ENCODE measurements at regions not wholly inside any gene's neighbourhood (a gene's known extent, or its start where the extent isn't known, plus 50 kb on each side); places are given as distances from the start of the nearest gene placed in this dataset.
A peak's percentile ranks its signal among the peaks of the same experiment; 100 is the strongest.
"Not testable (repeated sequence)": the region's sequence is repeated elsewhere in the genome, so short reads cannot be mapped to it uniquely, and the experiment has no call there.

DNA sequence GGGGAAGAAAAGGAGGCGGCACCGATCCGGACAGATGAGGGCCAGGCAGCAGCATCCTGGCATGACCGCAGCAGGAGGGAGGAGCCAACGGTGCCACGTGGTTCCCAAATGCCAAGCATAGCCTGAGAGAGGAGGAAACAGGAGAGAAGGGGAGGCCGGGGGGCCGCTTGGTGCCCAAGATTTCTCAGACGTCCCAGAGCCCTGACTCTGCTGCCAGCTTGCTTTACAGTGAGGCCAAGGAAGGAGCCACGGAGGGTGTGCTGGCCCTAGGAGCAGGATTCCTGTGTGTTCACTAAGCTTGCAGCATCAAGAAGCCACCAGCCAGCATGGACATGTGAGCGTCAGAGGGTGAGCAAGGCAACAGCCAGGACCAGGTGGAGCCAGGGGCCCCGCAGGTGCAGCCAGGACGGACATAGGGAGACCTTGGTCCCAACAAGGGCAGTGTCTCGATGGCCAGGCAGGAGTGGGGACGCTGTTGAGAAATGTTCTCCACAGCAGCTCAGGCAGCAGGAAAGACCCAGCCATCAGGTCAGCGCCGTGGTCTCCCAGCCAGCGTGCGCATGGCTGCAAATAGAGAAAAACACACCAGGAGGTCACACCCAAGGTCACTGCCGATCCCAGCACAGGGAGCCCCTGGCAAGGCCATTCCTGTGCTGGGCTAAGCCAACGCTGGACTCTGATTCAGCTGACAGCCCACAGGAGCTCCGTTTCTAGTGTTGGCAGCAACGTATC, 143.7 kb downstream of the DLL1 start:
- WGBS (ENCODE audit: extremely low coverage, insufficient coverage, insufficient read length) = no CpG with 5 or more reads among the region's 23 CpGs
- H2BK5ac ChIP-seq (ENCODE audit: low read depth, low read length, poor library complexity) = no peak overlapping the region

DNA sequence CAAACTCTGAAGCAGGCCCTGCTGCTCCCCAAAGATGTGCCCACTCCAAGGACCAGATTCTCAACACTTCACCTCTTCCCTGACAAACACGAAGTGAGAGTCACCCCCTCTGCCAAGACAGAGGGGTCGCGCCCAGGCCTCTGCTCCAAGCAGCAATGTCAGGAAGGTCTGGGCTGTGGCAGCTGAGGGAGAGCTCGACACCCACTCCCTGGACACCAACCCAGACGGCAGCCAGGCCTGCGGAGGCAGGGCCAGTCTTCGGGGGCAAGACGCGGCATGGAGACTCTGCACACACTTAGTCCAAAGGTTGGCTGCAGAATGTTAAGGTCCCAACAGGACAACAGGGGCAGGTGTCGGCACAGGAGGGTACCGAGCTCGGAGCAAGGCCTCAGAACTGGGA, 144.2 kb downstream of the DLL1 start:
- no peak overlapping the region for H3K23ac ChIP-seq (ENCODE audit: low read length)
- no peak for DNase-seq
- H3K18ac ChIP-seq (ENCODE audit: low read length) = no peak overlapping the region
- no peak overlapping the region for H2BK12ac ChIP-seq (ENCODE audit: low read length)
- H2BK120ac ChIP-seq (ENCODE audit: insufficient read depth, low read length, poor library complexity) = no peak overlapping the region
- WGBS (ENCODE audit: extremely low coverage, insufficient coverage, insufficient read length) = no CpG with 5 or more reads among the region's 12 CpGs
- H3K9me3 ChIP-seq (ENCODE audit: insufficient read depth, low read depth, low read length) = peaks cover 5% of the 10 kb centered on the region
- no peak overlapping the region for H2AK5ac ChIP-seq (ENCODE audit: low read length)
- no peak overlapping the region for H3K4ac ChIP-seq (ENCODE audit: low read depth, low read length)
- no peaks in the 10 kb centered on the region for H3K27me3 ChIP-seq (ENCODE audit: insufficient read depth, low read length)
- no peaks in the 10 kb centered on the region for H3K36me3 ChIP-seq (ENCODE audit: control insufficient read depth in 1 of 2, insufficient read depth in 2 of 2, low read length in 2 of 2)
- H3K4me2 ChIP-seq (ENCODE audit: low read length) = no peak overlapping the region
- peaks cover 4 to 7% of the 10 kb centered on the region in 2 experiments for H3K4me1 ChIP-seq (ENCODE audit: control insufficient read depth in 1 of 2, insufficient read depth in 2 of 2, low read length in 2 of 2)
- no peak overlapping the region for H4K12ac ChIP-seq (ENCODE audit: low read depth, low read length)
- H3K27ac ChIP-seq (ENCODE audit: low read depth, low read length) = no peak overlapping the region
- H3K9ac ChIP-seq (ENCODE audit: low read length) = no peak overlapping the region
- H3K79me2 ChIP-seq (ENCODE audit: control insufficient read depth, insufficient read depth, low read length, poor library complexity) = no peaks in the 10 kb centered on the region
- no peak overlapping the region for H3K14ac ChIP-seq (ENCODE audit: low read length)
- H3K4me3 ChIP-seq (ENCODE audit: low read depth, low read length) = no peak overlapping the region
- H2AFZ ChIP-seq (ENCODE audit: insufficient read depth, low read length, poor library complexity) = no peak overlapping the region
- H3K79me1 ChIP-seq (ENCODE audit: low read length) = no peaks in the 10 kb centered on the region
- H4K8ac ChIP-seq (ENCODE audit: low read depth, low read length) = no peak overlapping the region
- no peak overlapping the region for H2BK5ac ChIP-seq (ENCODE audit: low read depth, low read length, poor library complexity)
- H4K91ac ChIP-seq (ENCODE audit: low read depth, low read length) = no peak overlapping the region

More for the DNA sequence above, 143.7 kb downstream of the DLL1 start:
- H3K18ac ChIP-seq (ENCODE audit: low read length) = no peak overlapping the region
- H3K4me2 ChIP-seq (ENCODE audit: low read length) = no peak overlapping the region
- no peak overlapping the region for H3K23ac ChIP-seq (ENCODE audit: low read length)
- H3K4me1 ChIP-seq (ENCODE audit: control insufficient read depth in 1 of 2, insufficient read depth in 2 of 2, low read length in 2 of 2) = peaks cover 7 to 11% of the 10 kb centered on the region in 2 experiments
- no peak overlapping the region for H4K91ac ChIP-seq (ENCODE audit: low read depth, low read length)
- H3K9me3 ChIP-seq (ENCODE audit: insufficient read depth, low read depth, low read length) = peaks cover 3% of the 10 kb centered on the region
- no peak overlapping the region for H3K4me3 ChIP-seq (ENCODE audit: low read depth, low read length)
- no peak overlapping the region for H2BK12ac ChIP-seq (ENCODE audit: low read length)
- H4K8ac ChIP-seq (ENCODE audit: low read depth, low read length) = no peak overlapping the region
- no peaks in the 10 kb centered on the region for H3K27me3 ChIP-seq (ENCODE audit: insufficient read depth, low read length)
- no peaks in the 10 kb centered on the region for H3K36me3 ChIP-seq (ENCODE audit: control insufficient read depth in 1 of 2, insufficient read depth in 2 of 2, low read length in 2 of 2)
- no peak overlapping the region for H4K12ac ChIP-seq (ENCODE audit: low read depth, low read length)
- no peak overlapping the region for H3K14ac ChIP-seq (ENCODE audit: low read length)
- DNase-seq = no peak
- H3K79me1 ChIP-seq (ENCODE audit: low read length) = peaks cover 2% of the 10 kb centered on the region
- H2AK5ac ChIP-seq (ENCODE audit: low read length) = no peak overlapping the region
- H3K9ac ChIP-seq (ENCODE audit: low read length) = no peak overlapping the region
- no peaks in the 10 kb centered on the region for H3K79me2 ChIP-seq (ENCODE audit: control insufficient read depth, insufficient read depth, low read length, poor library complexity)
- H3K27ac ChIP-seq (ENCODE audit: low read depth, low read length) = no peak overlapping the region
- H2BK120ac ChIP-seq (ENCODE audit: insufficient read depth, low read length, poor library complexity) = no peak overlapping the region
- H3K4ac ChIP-seq (ENCODE audit: low read depth, low read length) = no peak overlapping the region
- no peak overlapping the region for H2AFZ ChIP-seq (ENCODE audit: insufficient read depth, low read length, poor library complexity)

DNA sequence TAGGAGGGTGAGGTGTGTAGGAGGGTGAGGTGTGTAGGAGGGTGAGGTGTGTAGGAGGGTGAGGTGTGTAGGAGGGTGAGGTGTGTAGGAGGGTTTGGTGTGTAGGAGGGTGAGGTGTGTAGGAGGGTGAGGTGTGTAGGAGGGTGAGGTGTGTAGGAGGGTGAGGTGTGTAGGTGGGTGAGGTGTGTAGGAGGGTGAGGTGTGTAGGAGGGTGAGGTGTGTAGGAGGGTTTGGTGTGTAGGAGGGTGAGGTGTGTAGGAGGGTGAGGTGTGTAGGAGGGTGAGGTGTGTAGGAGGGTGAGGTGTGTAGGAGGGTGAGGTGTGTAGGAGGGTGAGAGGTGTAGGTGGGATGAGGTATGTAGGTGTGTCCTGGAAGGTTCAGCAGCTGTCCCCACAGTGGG, 144.7 kb downstream of the DLL1 start:
- not testable (repeated sequence) for H2BK120ac ChIP-seq (ENCODE audit: insufficient read depth, low read length, poor library complexity); H3K4ac ChIP-seq (ENCODE audit: low read depth, low read length); H3K79me1 ChIP-seq (ENCODE audit: low read length); H2AFZ ChIP-seq (ENCODE audit: insufficient read depth, low read length, poor library complexity); H3K4me2 ChIP-seq (ENCODE audit: low read length); H3K23ac ChIP-seq (ENCODE audit: low read length); H3K14ac ChIP-seq (ENCODE audit: low read length); H4K8ac ChIP-seq (ENCODE audit: low read depth, low read length); H4K12ac ChIP-seq (ENCODE audit: low read depth, low read length); H3K18ac ChIP-seq (ENCODE audit: low read length); H2BK5ac ChIP-seq (ENCODE audit: low read depth, low read length, poor library complexity); H3K9me3 ChIP-seq (ENCODE audit: insufficient read depth, low read depth, low read length); DNase-seq; H2AK5ac ChIP-seq (ENCODE audit: low read length); H2BK12ac ChIP-seq (ENCODE audit: low read length); H3K79me2 ChIP-seq (ENCODE audit: control insufficient read depth, insufficient read depth, low read length, poor library complexity); H3K27me3 ChIP-seq (ENCODE audit: insufficient read depth, low read length); H3K9ac ChIP-seq (ENCODE audit: low read length); H3K27ac ChIP-seq (ENCODE audit: low read depth, low read length); H3K36me3 ChIP-seq (ENCODE audit: control insufficient read depth in 1 of 2, insufficient read depth in 2 of 2, low read length in 2 of 2); H4K91ac ChIP-seq (ENCODE audit: low read depth, low read length); H3K4me1 ChIP-seq (ENCODE audit: control insufficient read depth in 1 of 2, insufficient read depth in 2 of 2, low read length in 2 of 2)
- peak overlapping the region; percentile 13 for H3K4me3 ChIP-seq (ENCODE audit: low read depth, low read length)

DNA sequence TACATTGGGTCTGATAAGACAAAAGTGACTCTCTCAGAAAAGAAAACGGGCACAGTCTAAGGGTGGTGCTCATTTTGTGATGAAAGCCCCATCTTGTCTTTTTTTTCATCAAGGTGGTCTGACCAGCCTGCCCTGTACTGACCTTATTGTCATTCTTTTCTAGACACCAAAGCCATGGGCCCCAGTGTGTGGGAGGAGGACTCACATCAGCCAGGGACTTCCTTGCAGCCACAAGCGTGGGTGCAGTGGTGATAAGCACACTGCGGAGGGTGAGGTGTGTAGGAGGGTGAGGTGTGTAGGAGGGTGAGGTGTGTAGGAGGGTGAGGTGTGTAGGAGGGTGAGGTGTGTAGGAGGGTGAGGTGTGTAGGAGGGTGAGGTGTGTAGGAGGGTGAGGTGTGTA, 145.2 kb downstream of the DLL1 start:
- not testable (repeated sequence) for H2BK120ac ChIP-seq (ENCODE audit: insufficient read depth, low read length, poor library complexity); H4K91ac ChIP-seq (ENCODE audit: low read depth, low read length); DNase-seq; H3K18ac ChIP-seq (ENCODE audit: low read length); H2AK5ac ChIP-seq (ENCODE audit: low read length); H3K4ac ChIP-seq (ENCODE audit: low read depth, low read length); H3K4me2 ChIP-seq (ENCODE audit: low read length); H3K27me3 ChIP-seq (ENCODE audit: insufficient read depth, low read length); H4K12ac ChIP-seq (ENCODE audit: low read depth, low read length); H3K79me2 ChIP-seq (ENCODE audit: control insufficient read depth, insufficient read depth, low read length, poor library complexity); H3K36me3 ChIP-seq (ENCODE audit: control insufficient read depth in 1 of 2, insufficient read depth in 2 of 2, low read length in 2 of 2); H3K4me3 ChIP-seq (ENCODE audit: low read depth, low read length); H3K9ac ChIP-seq (ENCODE audit: low read length); H3K23ac ChIP-seq (ENCODE audit: low read length); H4K8ac ChIP-seq (ENCODE audit: low read depth, low read length); H3K27ac ChIP-seq (ENCODE audit: low read depth, low read length); H3K79me1 ChIP-seq (ENCODE audit: low read length); H3K4me1 ChIP-seq (ENCODE audit: control insufficient read depth in 1 of 2, insufficient read depth in 2 of 2, low read length in 2 of 2); H2BK5ac ChIP-seq (ENCODE audit: low read depth, low read length, poor library complexity); H2AFZ ChIP-seq (ENCODE audit: insufficient read depth, low read length, poor library complexity); H2BK12ac ChIP-seq (ENCODE audit: low read length); H3K9me3 ChIP-seq (ENCODE audit: insufficient read depth, low read depth, low read length); H3K14ac ChIP-seq (ENCODE audit: low read length)
- WGBS (ENCODE audit: extremely low coverage, insufficient coverage, insufficient read length) = no CpG with 5 or more reads among the region's 3 CpGs

Measured in trophoblast cell (in vitro differentiated cells and primary cell).